GM23248 (cell line): ENCODE measurements at regions not wholly inside any gene's neighbourhood (a gene's known extent, or its start where the extent isn't known, plus 50 kb on each side); places are given as distances from the start of the nearest gene placed in this dataset.

Source experiments
- DNase-seq: peaks from one replicate; pipeline ENCODE4 v3.0.0-alpha.2; 2015
- H2AFZ ChIP-seq: fragments of 200-600 bp; sonication (generic); 2 replicates; pipeline ENCODE4 v1.6.1; 2016; ENCODE audit warnings: antibody characterized with exemption
- H3F3A ChIP-seq: fragments of 200-600 bp; sonication (generic); 2 replicates; pipeline ENCODE4 v1.6.1; 2016; ENCODE audit warnings: mild to moderate bottlenecking, antibody characterized with exemption, mixed run types; ENCODE audit not compliant: insufficient read depth
- H3K27ac ChIP-seq: fragments of 200-600 bp; sonication (generic); 2 replicates; pipeline ENCODE4 v1.5.1; 2016; ENCODE audit warnings: mild to moderate bottlenecking
- H3K27me3 ChIP-seq: fragments of 200-600 bp; sonication (generic); replicated peaks from 2 replicates; pipeline ENCODE4 v1.6.1; 2016; ENCODE audit warnings: mild to moderate bottlenecking; ENCODE audit not compliant: insufficient read depth
- H3K36me3 ChIP-seq: fragments of 200-600 bp; sonication (generic); 2 replicates; pipeline ENCODE4 v1.6.1; 2016; ENCODE audit warnings: low read depth, mild to moderate bottlenecking
- H3K4me1 ChIP-seq: fragments of 200-600 bp; sonication (generic); 2 replicates; pipeline ENCODE4 v1.6.1; 2016; ENCODE audit warnings: mild to moderate bottlenecking; ENCODE audit not compliant: insufficient read depth
- H3K4me2 ChIP-seq: fragments of 200-600 bp; sonication (generic); one replicate; pipeline ENCODE4 v1.6.1; 2016; ENCODE audit warnings: mild to moderate bottlenecking; ENCODE audit not compliant: unreplicated experiment
- H3K4me3 ChIP-seq: fragments of 200-600 bp; sonication (generic); 2 replicates; pipeline ENCODE4 v1.5.1; 2016; ENCODE audit warnings: mild to moderate bottlenecking
- H3K79me2 ChIP-seq: fragments of 200-600 bp; sonication (generic); 2 replicates; pipeline ENCODE4 v1.6.1; 2016; ENCODE audit warnings: mild to moderate bottlenecking; ENCODE audit not compliant: insufficient read depth
- H3K9ac ChIP-seq: fragments of 200-600 bp; sonication (generic); 2 replicates; pipeline ENCODE4 v1.6.1; 2016; ENCODE audit warnings: mild to moderate bottlenecking
- H3K9me2 ChIP-seq: fragments of 200-600 bp; sonication (generic); 2 replicates; pipeline ENCODE4 v1.6.1; 2016; ENCODE audit warnings: mixed run types, mild to moderate bottlenecking, moderate library complexity; ENCODE audit not compliant: insufficient read depth
- H3K9me3 ChIP-seq: fragments of 200-600 bp; sonication (generic); one replicate; pipeline ENCODE4 v1.6.1; 2017; ENCODE audit warnings: low read depth
- H4K20me1 ChIP-seq: fragments of 200-600 bp; sonication (generic); 2 replicates; pipeline ENCODE4 v1.6.0; 2016; ENCODE audit not compliant: insufficient read depth
- EZH2 ChIP-seq: fragments of 200-600 bp; sonication (generic); IDR thresholded peaks from 2 replicates; pipeline ENCODE4 v1.6.1; 2018; ENCODE audit warnings: antibody characterized with exemption, mild to moderate bottlenecking; ENCODE audit not compliant: insufficient read depth, poor library complexity, severe bottlenecking
- EZH2phosphoT487 ChIP-seq: fragments of 200-600 bp; sonication (generic); IDR thresholded peaks from 2 replicates; pipeline ENCODE4 v1.6.1; 2018; ENCODE audit warnings: antibody characterized with exemption, moderate library complexity, mild to moderate bottlenecking, low read depth; ENCODE audit not compliant: insufficient read depth
- WGBS, 2 experiments: methylation state at CpG; one replicate each; pipeline ENCODE4 v1.1.6; 2015 to 2017; ENCODE audit warnings: low lambda C conversion rate in 2 of 2, low coverage in 1 of 2; ENCODE audit errors: missing lambda C conversion rate in 2 of 2; 5-methylcytosine and 5-hydroxymethylcytosine counted together
- in situ Hi-C: fragments of 300-500 bp; cut with MboI; formaldehyde crosslinking; loops from 2 replicates; pipeline ENCODE4 v1.15.0; 2020

GRCh38 chr6:150813319-150813992 is 52.0 kb upstream of the MTHFD1L start:
- Histone ChIP-seq H3K4me2 (peak overlapping the region; percentile 37), H3K27me3 (no peaks in the 10 kb centered on the region), H2AFZ (0 out of 2 replicates have a peak overlapping the region, but pooled peaks have one; percentile 15), H3K4me3 (0 out of 2 replicates have a peak overlapping the region, but pooled peaks have one; percentile 4), H3F3A (peaks cover 22% of the 10 kb centered on the region), H3K4me1 (peaks cover 20% of the 10 kb centered on the region), H3K79me2 (no peaks in the 10 kb centered on the region), H3K27ac (peak overlapping the region; percentile 36), H4K20me1 (no peaks in the 10 kb centered on the region), H3K9me2 (no peaks in the 10 kb centered on the region), H3K9ac (peak overlapping the region; percentile 29; the same call in 1 of the 2 replicates), H3K9me3 (no peaks in the 10 kb centered on the region), H3K36me3 (no peaks in the 10 kb centered on the region)
- TF ChIP-seq EZH2 (no peak), EZH2phosphoT487 (no peak)
- in situ Hi-C loops = loop anchor here (5.0 to 25.0 kb wide), 2 partner anchors 396 to 751 kb away; partner anchors contain the start of gene ULBP3
- 5% methylated on average over 9 of the region's 9 CpGs for WGBS, 2 experiments
- DNase-seq = peak; percentile 82

DNA sequence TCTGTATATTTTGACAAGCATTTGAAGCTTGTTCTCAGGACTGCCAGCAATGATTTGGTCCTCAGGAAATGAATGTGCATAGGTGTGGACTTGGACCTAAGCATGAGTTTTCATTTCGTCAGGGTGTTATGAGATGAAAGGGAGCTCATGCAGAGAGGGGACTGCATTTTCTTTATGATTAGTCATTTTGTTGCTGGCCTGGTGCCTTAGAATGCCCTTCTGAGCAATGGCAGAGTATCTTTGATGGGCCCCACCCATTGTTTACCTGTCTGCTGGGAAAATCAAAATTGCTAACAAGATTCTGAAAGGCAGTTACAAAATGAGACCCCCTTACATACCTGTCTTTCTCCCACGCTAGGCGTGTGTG is 51.5 kb upstream of the MTHFD1L start:
- no peaks in the 10 kb centered on the region for H3K9me3 ChIP-seq
- peak overlapping the region; percentile 29; the same call in 1 of the 2 replicates for H3K9ac ChIP-seq
- H3K27me3 ChIP-seq = no peaks in the 10 kb centered on the region
- TF ChIP-seq EZH2phosphoT487 (no peak), EZH2 (no peak)
- no peaks in the 10 kb centered on the region for H3K36me3 ChIP-seq
- no peaks in the 10 kb centered on the region for H3K79me2 ChIP-seq
- H3K27ac ChIP-seq = peak overlapping the region; percentile 36
- 0 out of 2 replicates have a peak overlapping the region, but pooled peaks have one; percentile 4 for H3K4me3 ChIP-seq
- H4K20me1 ChIP-seq = no peaks in the 10 kb centered on the region
- H3F3A ChIP-seq = peaks cover 22% of the 10 kb centered on the region
- 0 out of 2 replicates have a peak overlapping the region, but pooled peaks have one; percentile 15 for H2AFZ ChIP-seq
- no peaks in the 10 kb centered on the region for H3K9me2 ChIP-seq
- in situ Hi-C loops = loop anchor here (5.0 to 25.0 kb wide), 2 partner anchors 397 to 752 kb away; partner anchors contain the start of gene ULBP3
- peaks cover 20% of the 10 kb centered on the region for H3K4me1 ChIP-seq
- 62 to 66% methylated on average over 3 of the region's 3 CpGs for WGBS, 2 experiments
- DNase-seq = peak; percentile 60
- H3K4me2 ChIP-seq = peak overlapping the region; percentile 37
